Uterus (tissue), 3 donors: ENCODE measurements at regions not wholly inside any gene's neighbourhood (a gene's known extent, or its start where the extent isn't known, plus 50 kb on each side); places are given as distances from the start of the nearest gene placed in this dataset.

Experiments
- DNase-seq, 2 donors: peaks; one replicate each; pipeline ENCODE4 v3.0.0-alpha.2; 2019 to 2020
- H3K27ac ChIP-seq, 2 donors: fragments of 200-600 bp; sonication (generic); 1 replicate in 1 of 2; 2 replicates in 1 of 2; pipeline ENCODE4 v1.5.1; 2016 to 2018
- H3K27me3 ChIP-seq, 2 donors: fragments of 200-600 bp; sonication (generic); one replicate each; pipeline ENCODE4 v1.5.1; 2018 to 2019; ENCODE audit warnings: control low read depth in 1 of 2
- H3K36me3 ChIP-seq, 2 donors: fragments of 200-600 bp; sonication (generic); one replicate each; pipeline ENCODE4 v1.5.1; 2019; ENCODE audit warnings: control low read depth in 1 of 2
- H3K4me1 ChIP-seq, 2 donors: fragments of 200-600 bp; sonication (generic); one replicate each; pipeline ENCODE4 v1.5.1; 2018 to 2019; ENCODE audit warnings: control low read depth in 1 of 2
- H3K4me3 ChIP-seq, 2 donors: fragments of 200-600 bp; sonication (generic); 1 replicate in 1 of 2; 2 replicates in 1 of 2; pipeline ENCODE4 v1.5.1; 2018 to 2019; ENCODE audit warnings: mild to moderate bottlenecking in 1 of 2
- H3K9me3 ChIP-seq, 2 donors: fragments of 200-600 bp; sonication (generic); one replicate each; pipeline ENCODE4 v1.5.1; 2019; ENCODE audit warnings: control low read depth in 1 of 2
- CTCF ChIP-seq, 4 experiments: fragments of 200-600 bp in 2 of 4; fragments of 450-650 bp in 2 of 4; sonication (generic) in 2 of 4; IDR thresholded peaks; one replicate each; pipeline ENCODE4 v1.5.1; 2016 to 2019; ENCODE audit warnings: antibody characterized with exemption in 4 of 4, mild to moderate bottlenecking in 2 of 4, moderate library complexity in 1 of 4
- POLR2A ChIP-seq, 2 donors: fragments of 450-650 bp; IDR thresholded peaks; one replicate each; pipeline ENCODE4 v1.6.1; 2016; ENCODE audit warnings: antibody characterized with exemption in 2 of 2, mild to moderate bottlenecking in 1 of 2, moderate library complexity in 1 of 2
- intact Hi-C: fragments of 100-400 bp; cut with DNase I; formaldehyde crosslinking; loops from one replicate; pipeline ENCODE4 v1.15.1; 2023; ENCODE audit warnings: low total_unique reads
- donor health status: DM: yes; HTN: yes; CAD: no.

- Histone ChIP-seq H3K4me1 (no peaks in the 10 kb centered on the region), H3K27ac (peak overlapping the region; percentile 24 to 35), H3K36me3 (no peaks in the 10 kb centered on the region), H3K4me3 (no peak overlapping the region), H3K27me3 (no peaks in the 10 kb centered on the region), H3K9me3 (no peaks in the 10 kb centered on the region)
- intact Hi-C loops, result no loop called here
- peak in 1 of 2 donors; percentile 58 for DNase-seq
- TF ChIP-seq CTCF (IDR thresholded peaks at IDR 0.05) (no peak), POLR2A (IDR thresholded peaks at IDR 0.05) (no peak)
Observed at GRCh38 chr13:40345654-40346372, 320.6 kb downstream of the FOXO1 start.

GRCh38 chr13:40346592-40346991, 319.8 kb downstream of the FOXO1 start:
- DNase-seq, result no peak
- TF ChIP-seq CTCF (IDR thresholded peaks at IDR 0.05), result no peak
- no peak for TF ChIP-seq POLR2A (IDR thresholded peaks at IDR 0.05)
- intact Hi-C loops, result no loop called here
- Histone ChIP-seq H3K4me1 (no peaks in the 10 kb centered on the region), H3K9me3 (no peaks in the 10 kb centered on the region), H3K27me3 (no peaks in the 10 kb centered on the region), H3K36me3 (no peaks in the 10 kb centered on the region), H3K27ac (peak overlapping the region in 1 of 2 donors; percentile 35), H3K4me3 (no peak overlapping the region)

GRCh38 chr13:40348096-40348679, 318.3 kb downstream of the FOXO1 start:
- Histone ChIP-seq H3K9me3 (no peaks in the 10 kb centered on the region), H3K36me3 (no peaks in the 10 kb centered on the region), H3K4me1 (peaks cover 0 to 5% of the 10 kb centered on the region in 2 donors), H3K27me3 (no peaks in the 10 kb centered on the region), H3K27ac (no peak overlapping the region), H3K4me3 (no peak overlapping the region)
- intact Hi-C loops, result no loop called here
- no peak for DNase-seq
- TF ChIP-seq POLR2A (IDR thresholded peaks at IDR 0.05) (no peak), CTCF (IDR thresholded peaks at IDR 0.05) (no peak)

- TF ChIP-seq POLR2A (IDR thresholded peaks at IDR 0.05), result no peak
- no peak for TF ChIP-seq CTCF (IDR thresholded peaks at IDR 0.05)
- no peak for DNase-seq
- Histone ChIP-seq H3K9me3 (no peaks in the 10 kb centered on the region), H3K4me3 (no peak overlapping the region), H3K4me1 (peaks cover 0 to 5% of the 10 kb centered on the region in 2 donors), H3K36me3 (no peaks in the 10 kb centered on the region), H3K27ac (no peak overlapping the region), H3K27me3 (no peaks in the 10 kb centered on the region)
- intact Hi-C loops, result no loop called here
Observed at GRCh38 chr13:40350283-40350992, 316.0 kb downstream of the FOXO1 start.
